ENCODE measurements at regions not wholly inside any gene's neighbourhood (a gene's known extent, or its start where the extent isn't known, plus 50 kb on each side); places are given as distances from the start of the nearest gene placed in this dataset.

GRCh38 chr12:14264778-14265177, 100.7 kb upstream of the ATF7IP start:
- TF ChIP-seq CTCF (conservative IDR thresholded peaks at IDR 0.05; ENCODE audit: low read depth in 2 of 2) (no peak), ETS1 (IDR thresholded peaks at IDR 0.05) (no peak), EZH2 (IDR thresholded peaks at IDR 0.05; ENCODE audit: low read depth, unreplicated experiment) (no peak), POLR2AphosphoS5 (IDR thresholded peaks at IDR 0.05; ENCODE audit: low read depth) (no peak), ZNF331 (CRISPR knock-in tag; IDR thresholded peaks at IDR 0.05; ENCODE audit: low read depth) (no peak), JUNB (IDR thresholded peaks at IDR 0.05; ENCODE audit: unreplicated experiment) (no peak), CREB1 (CRISPR knock-in tag; IDR thresholded peaks at IDR 0.05; ENCODE audit: low read depth) (no peak), EZH2phosphoT487 (IDR thresholded peaks at IDR 0.05; ENCODE audit: unreplicated experiment) (no peak), REST (IDR thresholded peaks at IDR 0.05; ENCODE audit: unreplicated experiment) (no peak)

Measured in GM23338 (cell line).